ENCODE measurements at regions not wholly inside any gene's neighbourhood (a gene's known extent, or its start where the extent isn't known, plus 50 kb on each side); places are given as distances from the start of the nearest gene placed in this dataset.
"Not testable (repeated sequence)": the region's sequence is repeated elsewhere in the genome, so short reads cannot be mapped to it uniquely, and the experiment has no call there.

- DNase-seq (ENCODE audit: low spot score) = no peak
Measured at GRCh38 chr2:33949371-33949770, 350.3 kb upstream of the FAM98A start.

- DNase-seq (ENCODE audit: low spot score) = no peak
Measured at GRCh38 chr2:33946193-33946592, 347.1 kb upstream of the FAM98A start.

- DNase-seq (ENCODE audit: low spot score) = no peak
Measured at GRCh38 chr2:33933203-33933602, 334.1 kb upstream of the FAM98A start.

GRCh38 chr2:33931164-33931563 is 332.1 kb upstream of the FAM98A start:
- DNase-seq (ENCODE audit: low spot score) = no peak

DNA sequence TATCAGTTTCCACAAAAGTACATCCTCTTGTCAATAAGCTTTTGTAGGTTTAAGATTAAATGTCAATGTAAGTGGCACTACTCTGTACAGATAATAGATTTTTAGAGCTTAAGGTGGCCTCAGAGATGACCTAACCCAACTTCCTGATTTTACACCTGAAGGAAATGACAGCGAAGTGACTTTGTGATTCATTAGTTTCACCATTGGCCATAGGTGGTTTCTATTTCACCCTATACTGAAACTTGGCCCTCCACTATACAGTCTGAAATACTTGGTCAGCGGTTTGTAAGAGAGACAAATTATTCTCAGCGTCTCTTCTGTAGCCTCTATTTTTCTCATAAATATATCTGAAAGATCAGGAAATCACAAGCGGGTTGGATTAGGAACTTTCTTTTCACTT is 330.4 kb upstream of the FAM98A start:
- DNase-seq (ENCODE audit: low spot score) = no peak

DNA sequence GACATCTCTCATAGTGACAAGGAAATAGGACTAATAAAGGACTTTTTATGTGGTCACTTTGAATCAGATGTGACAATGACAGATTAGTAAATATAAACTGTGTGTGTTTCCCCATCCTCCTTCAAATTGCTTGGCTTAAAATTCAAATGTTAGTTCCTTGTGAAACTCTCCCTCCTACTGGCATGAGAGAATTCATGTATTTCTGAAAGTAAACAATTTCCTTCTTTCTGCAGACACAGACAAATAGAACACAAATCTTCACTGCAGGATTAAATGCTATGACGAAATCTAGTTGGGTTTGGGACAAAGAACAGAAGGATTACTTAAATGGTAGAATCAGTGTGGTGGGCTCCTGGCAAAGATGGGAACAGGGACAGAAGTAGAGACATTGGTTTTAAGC is 328.7 kb upstream of the FAM98A start:
- DNase-seq (ENCODE audit: low spot score) = no peak

DNA sequence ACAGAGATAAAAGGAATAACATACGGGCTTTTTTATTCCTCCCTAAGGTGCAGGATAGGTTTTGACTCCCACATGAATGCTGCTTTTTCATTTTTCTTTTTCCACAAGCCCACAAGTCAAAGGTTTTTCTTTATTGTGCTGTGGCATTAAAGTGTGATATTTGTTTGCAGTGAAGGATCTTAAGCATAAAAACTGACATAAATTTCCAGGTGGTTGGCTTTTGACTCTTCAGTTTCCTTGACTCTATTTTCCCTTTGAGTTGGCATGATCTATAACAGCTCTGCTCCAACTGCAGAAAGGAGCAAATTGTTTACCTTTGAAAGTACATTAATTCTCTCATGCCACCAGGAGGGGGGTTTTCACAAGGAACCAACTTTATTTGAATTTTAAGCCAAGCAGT is 326.2 kb upstream of the FAM98A start:
- no peak for DNase-seq (ENCODE audit: low spot score)

GRCh38 chr2:33924586-33925169 is 325.6 kb upstream of the FAM98A start:
- DNase-seq (ENCODE audit: low spot score) = no peak

- no peak for DNase-seq (ENCODE audit: low spot score)
Measured at GRCh38 chr2:33917252-33917651, 318.2 kb upstream of the FAM98A start.

DNA sequence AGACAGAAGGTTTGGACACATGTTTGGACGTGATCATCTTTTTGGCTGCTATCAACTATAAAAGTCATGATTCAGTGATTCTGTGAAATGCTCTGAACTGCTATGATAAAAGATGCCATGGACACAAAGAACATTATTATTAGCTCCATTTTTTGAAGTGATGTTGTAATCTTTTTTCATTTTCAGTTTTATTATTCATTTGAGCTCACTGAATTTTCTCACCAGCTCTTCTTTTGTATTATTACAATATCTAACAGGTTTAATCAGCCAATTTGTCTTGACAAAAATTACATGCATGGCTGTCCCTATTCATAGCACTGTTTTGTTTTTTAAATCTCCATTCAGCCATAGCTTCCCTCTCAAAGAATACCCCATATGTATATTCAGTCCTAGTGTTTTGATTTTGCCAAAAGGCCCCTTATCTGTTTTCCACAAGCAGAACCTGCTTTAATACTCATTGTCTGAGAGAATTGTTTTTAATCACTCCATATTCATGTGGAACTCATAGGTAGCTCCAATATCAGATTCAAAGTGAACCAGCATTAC is 314.0 kb upstream of the FAM98A start:
- DNase-seq (ENCODE audit: low spot score) = no peak

DNA sequence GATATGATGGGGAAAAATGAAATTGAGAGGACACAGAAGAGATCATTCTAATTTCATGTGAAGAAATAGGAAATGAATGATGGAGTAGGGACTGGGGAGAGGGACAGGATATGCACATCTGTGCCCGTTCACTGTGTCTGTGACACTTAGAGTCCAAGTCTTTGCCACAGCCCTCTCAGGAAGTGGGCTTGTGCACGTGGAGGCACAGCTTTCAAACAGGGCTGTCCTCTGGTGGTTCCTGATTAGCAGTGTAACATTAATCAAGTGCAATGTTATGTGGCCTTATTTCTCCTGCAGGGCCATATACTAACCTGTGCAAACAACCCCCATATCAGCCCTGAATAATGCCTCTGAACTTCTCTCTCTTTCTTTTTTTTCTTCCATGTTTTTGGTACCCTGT is 312.2 kb upstream of the FAM98A start:
- DNase-seq (ENCODE audit: low spot score) = no peak

DNA sequence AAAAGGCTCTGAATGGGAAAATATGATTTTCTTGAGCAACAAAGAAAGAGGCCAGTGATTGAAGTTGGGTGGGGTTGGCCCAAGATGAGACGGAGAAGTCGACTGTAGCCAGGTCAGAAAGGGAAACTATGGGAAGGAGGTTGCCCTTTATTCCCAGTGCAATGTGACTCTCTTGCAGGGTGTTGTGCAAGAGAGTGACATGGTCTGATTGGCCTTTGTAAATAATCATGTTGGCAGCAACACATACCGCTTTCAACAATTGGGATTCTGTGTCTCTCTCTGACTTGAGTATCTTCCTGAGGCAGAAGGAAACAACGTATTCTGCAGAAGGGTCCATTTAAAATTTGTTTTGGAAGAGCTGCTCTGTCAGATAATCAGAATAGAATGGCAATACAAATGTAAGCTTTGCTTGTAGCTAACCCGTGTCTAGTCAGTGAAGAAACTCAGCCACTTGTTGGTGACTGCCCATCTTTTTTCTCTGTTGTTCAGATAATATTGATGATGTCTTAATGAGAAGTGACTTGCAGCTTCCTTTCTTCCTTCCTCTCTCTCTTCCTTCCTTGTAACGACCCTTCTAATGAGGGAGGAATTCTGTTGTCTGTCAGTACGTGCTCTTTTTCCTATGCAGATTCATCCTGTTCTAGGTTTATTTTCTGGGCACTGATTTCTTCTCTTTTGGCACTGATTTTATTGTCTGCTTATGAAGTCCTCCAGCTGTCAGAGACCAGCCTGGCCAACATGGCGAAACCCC is 311.0 kb upstream of the FAM98A start:
- DNase-seq (ENCODE audit: low spot score) = no peak

DNA sequence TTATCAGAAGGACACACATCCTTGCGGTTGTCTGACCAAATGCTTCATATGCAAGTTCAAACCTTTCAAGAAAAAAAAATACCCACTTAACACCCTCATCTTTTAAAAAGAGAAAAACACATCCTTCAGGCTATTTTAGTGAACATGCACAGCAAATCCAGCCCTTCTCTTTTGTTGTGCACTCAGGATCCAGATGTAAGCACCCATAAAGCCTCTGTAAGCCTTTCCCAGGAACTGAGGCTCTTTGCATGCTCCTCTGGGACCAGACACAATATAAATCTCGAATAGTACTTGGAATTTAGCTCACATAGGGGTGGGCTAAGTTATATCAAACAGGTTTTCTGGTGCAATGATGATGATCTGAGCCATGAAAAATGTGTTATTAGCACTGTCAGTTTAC is 308.8 kb upstream of the FAM98A start:
- DNase-seq (ENCODE audit: low spot score) = no peak

- not testable (repeated sequence) for DNase-seq (ENCODE audit: low spot score)
Measured at GRCh38 chr2:33906129-33906528, 307.0 kb upstream of the FAM98A start.

DNA sequence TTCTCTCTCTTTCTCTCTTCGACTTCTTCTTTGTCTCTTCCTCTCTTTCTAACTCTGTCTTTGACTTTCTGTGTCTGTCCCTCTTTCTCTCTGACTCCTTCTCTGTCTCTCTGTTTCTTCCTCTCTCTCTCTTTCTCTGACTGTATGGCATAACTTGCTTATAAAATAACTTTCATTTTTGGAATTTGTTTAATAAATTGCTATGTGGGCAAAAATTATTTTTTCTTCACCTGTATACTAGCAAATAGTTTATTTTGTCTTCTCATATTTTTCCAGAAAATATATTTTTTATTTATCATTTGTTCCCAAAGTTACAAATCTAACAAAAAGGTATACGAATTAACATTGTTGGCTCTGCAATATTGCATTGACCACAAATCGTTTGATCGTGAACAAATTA is 305.7 kb upstream of the FAM98A start:
- DNase-seq (ENCODE audit: low spot score) = no peak

- DNase-seq (ENCODE audit: low spot score) = no peak
Measured at GRCh38 chr2:33903701-33904100, 304.6 kb upstream of the FAM98A start.

- DNase-seq (ENCODE audit: low spot score) = no peak
Measured at GRCh38 chr2:33903215-33903614, 304.1 kb upstream of the FAM98A start.

GRCh38 chr2:33900610-33901009 is 301.5 kb upstream of the FAM98A start:
- DNase-seq (ENCODE audit: low spot score) = no peak

GRCh38 chr2:33897741-33898140 is 298.6 kb upstream of the FAM98A start:
- DNase-seq (ENCODE audit: low spot score) = no peak

GRCh38 chr2:33893824-33894223 is 294.7 kb upstream of the FAM98A start:
- no peak for DNase-seq (ENCODE audit: low spot score)

- no peak for DNase-seq (ENCODE audit: low spot score)
Measured at GRCh38 chr2:33891616-33892015, 292.5 kb upstream of the FAM98A start.

- DNase-seq (ENCODE audit: low spot score) = no peak
Measured at GRCh38 chr2:33890686-33891085, 291.6 kb upstream of the FAM98A start.

GRCh38 chr2:33877348-33878016 is 278.4 kb upstream of the FAM98A start:
- DNase-seq (ENCODE audit: low spot score) = no peak
